NB4 (cell line): ENCODE measurements at regions not wholly inside any gene's neighbourhood (a gene's known extent, or its start where the extent isn't known, plus 50 kb on each side); places are given as distances from the start of the nearest gene placed in this dataset.

Experiments
- DNase-seq: peaks from one replicate; pipeline ENCODE4 v3.0.0; 2010; ENCODE audit warnings: low read depth
- H3K4me3 ChIP-seq: one replicate; pipeline ENCODE4 v1.5.1; 2011; ENCODE audit warnings: mild to moderate bottlenecking, low read depth, low read length, moderate library complexity
- CTCF ChIP-seq: IDR thresholded peaks from one replicate; pipeline ENCODE4 v1.5.1; 2012; ENCODE audit warnings: low read depth, low read length
- MAX ChIP-seq: IDR thresholded peaks from 2 replicates; pipeline ENCODE4 v1.6.1; 2011; ENCODE audit warnings: low read depth, low read length
- MYC ChIP-seq: IDR thresholded peaks from 2 replicates; pipeline ENCODE4 v1.6.1; 2011; ENCODE audit warnings: low read depth, low read length
- POLR2A ChIP-seq: IDR thresholded peaks from 2 replicates; pipeline ENCODE4 v1.6.1; 2011; ENCODE audit warnings: mild to moderate bottlenecking; ENCODE audit not compliant: insufficient read length; ENCODE audit errors: extremely low read depth

GRCh38 chr1:198935306-198935921 lies 296.6 kb downstream of the PTPRC start:
- DNase-seq: peak; percentile 92
- TF ChIP-seq POLR2A (peak; percentile 15), MAX (no peak), CTCF (no peak), MYC (peak; percentile 60; the same call in 1 of the 2 replicates)
- peak overlapping the region; percentile 96 for H3K4me3 ChIP-seq

GRCh38 chr1:198936371-198937083 lies 297.7 kb downstream of the PTPRC start:
- H3K4me3 ChIP-seq: peak overlapping the region; percentile 96
- TF ChIP-seq CTCF (no peak), POLR2A (no peak), MAX (no peak), MYC (no peak)
- DNase-seq: peak; percentile 49

- peak; percentile 99 for TF ChIP-seq POLR2A
- TF ChIP-seq MYC: peak; percentile 74
- no peak for TF ChIP-seq CTCF
- TF ChIP-seq MAX: peak; percentile 89
- peak; percentile 97 for DNase-seq
- H3K4me3 ChIP-seq: peak overlapping the region; percentile 96
Observed at GRCh38 chr1:198937231-198938031, 298.6 kb downstream of the PTPRC start.

- TF ChIP-seq MAX: no peak
- TF ChIP-seq MYC: no peak
- no peak for TF ChIP-seq CTCF
- no peak for TF ChIP-seq POLR2A
- H3K4me3 ChIP-seq: no peak overlapping the region
- no peak for DNase-seq
Observed at GRCh38 chr1:198939286-198939685, 300.4 kb downstream of the PTPRC start.

GRCh38 chr1:198939956-198940355 lies 301.1 kb downstream of the PTPRC start:
- H3K4me3 ChIP-seq: no peak overlapping the region
- DNase-seq: peak; percentile 51
- no peak for TF ChIP-seq POLR2A

GRCh38 chr1:198942466-198942865 lies 303.6 kb downstream of the PTPRC start:
- no peak for DNase-seq
- H3K4me3 ChIP-seq: no peak overlapping the region
- TF ChIP-seq MAX: no peak
- no peak for TF ChIP-seq CTCF
- TF ChIP-seq POLR2A: no peak
- no peak for TF ChIP-seq MYC
